Stimulated activated naive CD8-positive, alpha-beta T cell treated with anti-CD3 and anti-CD28 coated beads, Interleukin-15, amount 100 ng/mL, for 72 hours (primary cell): ENCODE measurements at regions not wholly inside any gene's neighbourhood (a gene's known extent, or its start where the extent isn't known, plus 50 kb on each side); places are given as distances from the start of the nearest gene placed in this dataset.

Experiments
- ATAC-seq: fragments of 150-1000 bp; cut with Tn5 transposase; 2 replicates; pipeline ENCODE4 v1.10.0; 2021; ENCODE audit warnings: mild to moderate bottlenecking, moderate library complexity
- DNase-seq, 2 donors: peaks; one replicate each; pipeline ENCODE4 v3.0.0; 2021 to 2022
- H3K27ac Mint-ChIP-seq, 2 donors: one replicate each; pipeline ENCODE4 v1.8.0; 2022; ENCODE audit warnings: mild to moderate bottlenecking in 2 of 2, mixed read lengths in 2 of 2, moderate library complexity in 2 of 2
- H3K27me3 Mint-ChIP-seq: one replicate; pipeline ENCODE4 v1.8.0; 2022; ENCODE audit warnings: mixed read lengths
- H3K4me1 Mint-ChIP-seq: one replicate; pipeline ENCODE4 v1.8.0; 2022; ENCODE audit warnings: mild to moderate bottlenecking, mixed read lengths
- H3K4me3 Mint-ChIP-seq, 2 donors: one replicate each; pipeline ENCODE4 v1.8.0; 2022; ENCODE audit warnings: mild to moderate bottlenecking in 2 of 2, mixed read lengths in 2 of 2, moderate library complexity in 1 of 2
- H3K9me3 Mint-ChIP-seq, 2 donors: one replicate each; pipeline ENCODE4 v1.8.0; 2022; ENCODE audit warnings: mixed read lengths in 2 of 2

- ATAC-seq (no peak), DNase-seq (no peak)
- peaks cover 5 to 12% of the 10 kb centered on the region in 2 donors for H3K9me3 Mint-ChIP-seq
- H3K4me3 Mint-ChIP-seq, result no peak overlapping the region
- H3K4me1 Mint-ChIP-seq, result no peaks in the 10 kb centered on the region
- H3K27ac Mint-ChIP-seq, result no peak overlapping the region
- H3K27me3 Mint-ChIP-seq, result no peaks in the 10 kb centered on the region
These were observed 83.4 kb downstream of the UCHL1 start for GRCh38 chr4:41339812-41340809.

- H3K27me3 Mint-ChIP-seq, result no peaks in the 10 kb centered on the region
- H3K9me3 Mint-ChIP-seq, result no peaks in the 10 kb centered on the region
- H3K4me3 Mint-ChIP-seq, result no peak overlapping the region
- DNase-seq, result no peak
- no peak overlapping the region for H3K27ac Mint-ChIP-seq
- H3K4me1 Mint-ChIP-seq, result no peaks in the 10 kb centered on the region
- no peak for ATAC-seq
These were observed 89.8 kb downstream of the UCHL1 start for GRCh38 chr4:41346306-41347061.

GRCh38 chr4:41349021-41349420 lies 92.3 kb downstream of the UCHL1 start:
- Mint-ChIP-seq H3K4me1 (no peaks in the 10 kb centered on the region), H3K4me3 (no peak overlapping the region), H3K27ac (no peak overlapping the region)

GRCh38 chr4:41358647-41359421 lies 102.1 kb downstream of the UCHL1 start:
- no peak overlapping the region for H3K27ac Mint-ChIP-seq
- no peak overlapping the region for H3K4me3 Mint-ChIP-seq
- ATAC-seq, result no peak
- DNase-seq, result no peak
- H3K9me3 Mint-ChIP-seq, result no peaks in the 10 kb centered on the region
- peaks cover 57% of the 10 kb centered on the region for H3K27me3 Mint-ChIP-seq
- no peaks in the 10 kb centered on the region for H3K4me1 Mint-ChIP-seq

More at GRCh38 chr4:41349021-41349420, 92.3 kb downstream of the UCHL1 start:
- ATAC-seq, result no peak
- Mint-ChIP-seq H3K9me3 (peaks cover 6 to 7% of the 10 kb centered on the region in 2 donors), H3K27me3 (no peaks in the 10 kb centered on the region)
- no peak for DNase-seq

GRCh38 chr4:41359422-41359775 lies 102.7 kb downstream of the UCHL1 start:
- Mint-ChIP-seq H3K27ac (no peak overlapping the region), H3K4me3 (no peak overlapping the region), H3K4me1 (no peaks in the 10 kb centered on the region), H3K27me3 (peaks cover 57% of the 10 kb centered on the region), H3K9me3 (no peaks in the 10 kb centered on the region)
- DNase-seq (no peak), ATAC-seq (no peak)

- peaks cover 61% of the 10 kb centered on the region for H3K27me3 Mint-ChIP-seq
- no peak overlapping the region for H3K4me3 Mint-ChIP-seq
- DNase-seq, result no peak
- ATAC-seq, result no peak
- H3K27ac Mint-ChIP-seq, result no peak overlapping the region
- no peaks in the 10 kb centered on the region for H3K9me3 Mint-ChIP-seq
- H3K4me1 Mint-ChIP-seq, result no peaks in the 10 kb centered on the region
These were observed 103.1 kb downstream of the UCHL1 start for GRCh38 chr4:41359836-41360213.

- no peaks in the 10 kb centered on the region for H3K9me3 Mint-ChIP-seq
- no peaks in the 10 kb centered on the region for H3K4me1 Mint-ChIP-seq
- peak overlapping the region in 1 of 2 donors; percentile 57 for H3K4me3 Mint-ChIP-seq
- ATAC-seq (peak; percentile 39), DNase-seq (no peak)
- H3K27ac Mint-ChIP-seq, result no peak overlapping the region
- H3K27me3 Mint-ChIP-seq, result peaks cover 67% of the 10 kb centered on the region
These were observed 103.6 kb downstream of the UCHL1 start for GRCh38 chr4:41360214-41360920.

- no peak for DNase-seq
- Mint-ChIP-seq H3K4me3 (peak overlapping the region in 1 of 2 donors; percentile 21), H3K27me3 (peaks cover 72% of the 10 kb centered on the region), H3K9me3 (no peaks in the 10 kb centered on the region), H3K4me1 (no peaks in the 10 kb centered on the region), H3K27ac (peak overlapping the region in 1 of 2 donors; percentile 83)
- peak; percentile 28 for ATAC-seq
These were observed 104.4 kb downstream of the UCHL1 start for GRCh38 chr4:41360921-41361793.

GRCh38 chr4:41361794-41362526 lies 105.2 kb downstream of the UCHL1 start:
- H3K27ac Mint-ChIP-seq, result peak overlapping the region in 1 of 2 donors; percentile 83
- ATAC-seq, result no peak
- H3K4me3 Mint-ChIP-seq, result peak overlapping the region in 1 of 2 donors; percentile 21

GRCh38 chr4:41362621-41363383 lies 106.1 kb downstream of the UCHL1 start:
- Mint-ChIP-seq H3K4me3 (no peak overlapping the region), H3K27me3 (peaks cover 69% of the 10 kb centered on the region), H3K9me3 (no peaks in the 10 kb centered on the region), H3K4me1 (no peaks in the 10 kb centered on the region), H3K27ac (no peak overlapping the region)
- no peak for ATAC-seq
- no peak for DNase-seq

More at GRCh38 chr4:41361794-41362526, 105.2 kb downstream of the UCHL1 start:
- H3K9me3 Mint-ChIP-seq, result no peaks in the 10 kb centered on the region
- H3K27me3 Mint-ChIP-seq, result peaks cover 72% of the 10 kb centered on the region
- no peak for DNase-seq
- no peaks in the 10 kb centered on the region for H3K4me1 Mint-ChIP-seq

GRCh38 chr4:41363384-41363981 lies 106.8 kb downstream of the UCHL1 start:
- peaks cover 62% of the 10 kb centered on the region for H3K27me3 Mint-ChIP-seq
- no peak for ATAC-seq

GRCh38 chr4:41364876-41365275 lies 108.1 kb downstream of the UCHL1 start:
- H3K27me3 Mint-ChIP-seq, result peaks cover 48% of the 10 kb centered on the region
- H3K4me1 Mint-ChIP-seq, result no peaks in the 10 kb centered on the region
- H3K9me3 Mint-ChIP-seq, result no peaks in the 10 kb centered on the region
- no peak overlapping the region for H3K4me3 Mint-ChIP-seq
- no peak overlapping the region for H3K27ac Mint-ChIP-seq
- no peak for DNase-seq
- no peak for ATAC-seq

More at GRCh38 chr4:41363384-41363981, 106.8 kb downstream of the UCHL1 start:
- H3K4me3 Mint-ChIP-seq, result no peak overlapping the region
- H3K9me3 Mint-ChIP-seq, result no peaks in the 10 kb centered on the region
- H3K27ac Mint-ChIP-seq, result no peak overlapping the region
- DNase-seq, result no peak
- no peaks in the 10 kb centered on the region for H3K4me1 Mint-ChIP-seq

- no peak for ATAC-seq
- no peak overlapping the region for H3K27ac Mint-ChIP-seq
- H3K27me3 Mint-ChIP-seq, result peaks cover 43% of the 10 kb centered on the region
- no peak overlapping the region for H3K4me3 Mint-ChIP-seq
- no peak for DNase-seq
- H3K9me3 Mint-ChIP-seq, result no peaks in the 10 kb centered on the region
- H3K4me1 Mint-ChIP-seq, result no peaks in the 10 kb centered on the region
These were observed 109.0 kb downstream of the UCHL1 start for GRCh38 chr4:41365681-41366080.
